HEK293 (cell line): ENCODE measurements at regions not wholly inside any gene's neighbourhood (a gene's known extent, or its start where the extent isn't known, plus 50 kb on each side); places are given as distances from the start of the nearest gene placed in this dataset.

Experiments used
- KLF16 ChIP-seq: fragments of 450-650 bp; formaldehyde crosslinking; IDR thresholded peaks from 2 replicates; pipeline ENCODE4 v1.5.1; 2017; ENCODE audit warnings: missing biosample characterization, missing genetic modification characterization
- YY1 ChIP-seq: fragments of 450-650 bp; formaldehyde crosslinking; IDR thresholded peaks from 2 replicates; pipeline ENCODE4 v1.5.1; 2018; ENCODE audit warnings: missing biosample characterization, missing genetic modification characterization
- TF ChIP-seq, protein P1 (sequence below): fragments of 450-650 bp; formaldehyde crosslinking; IDR thresholded peaks from 2 replicates; pipeline ENCODE4 v1.5.1; 2016; ENCODE audit warnings: missing biosample characterization, missing genetic modification characterization, borderline replicate concordance

DNA sequence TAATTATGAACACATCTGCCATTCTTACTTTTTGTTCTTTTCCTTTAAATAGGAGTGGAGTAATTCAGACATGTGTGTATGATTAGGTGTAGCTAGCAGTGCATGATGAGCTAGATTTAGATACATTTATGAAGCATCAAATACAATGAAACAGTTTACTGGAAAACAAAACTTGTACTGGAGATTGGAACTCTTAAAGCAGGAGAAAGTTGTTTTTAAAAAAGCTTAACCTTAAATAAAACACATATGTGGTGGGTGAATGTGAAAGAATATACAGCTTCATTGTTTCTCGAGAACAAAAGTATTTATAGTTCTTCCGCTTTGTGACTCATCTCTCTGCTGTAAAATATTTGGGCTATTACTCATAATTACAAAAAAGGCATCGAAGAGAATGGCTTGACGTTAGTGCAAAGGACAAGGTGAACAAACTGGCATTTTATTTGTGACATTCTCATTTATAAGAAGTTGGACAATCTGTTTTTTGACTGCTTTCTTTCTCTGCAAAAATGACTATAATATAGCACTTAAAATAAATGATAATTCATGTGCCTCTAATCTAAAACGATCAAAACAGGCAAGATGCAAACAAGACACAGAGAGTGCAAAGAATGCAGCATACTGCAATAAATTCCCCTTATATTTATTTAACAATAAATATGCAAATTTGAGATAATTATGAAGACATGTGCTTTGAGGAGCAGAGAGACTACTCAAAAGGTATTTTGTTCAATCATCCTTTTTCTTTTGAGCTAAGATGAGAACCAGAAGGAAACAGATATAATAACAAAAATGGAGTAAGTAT lies 478.8 kb downstream of the CETN3 start:
- no peak for TF ChIP-seq YY1 (tag by site-specific recombination)
- no peak for TF ChIP-seq KLF16 (tag by site-specific recombination)
- TF ChIP-seq, protein P1, sequence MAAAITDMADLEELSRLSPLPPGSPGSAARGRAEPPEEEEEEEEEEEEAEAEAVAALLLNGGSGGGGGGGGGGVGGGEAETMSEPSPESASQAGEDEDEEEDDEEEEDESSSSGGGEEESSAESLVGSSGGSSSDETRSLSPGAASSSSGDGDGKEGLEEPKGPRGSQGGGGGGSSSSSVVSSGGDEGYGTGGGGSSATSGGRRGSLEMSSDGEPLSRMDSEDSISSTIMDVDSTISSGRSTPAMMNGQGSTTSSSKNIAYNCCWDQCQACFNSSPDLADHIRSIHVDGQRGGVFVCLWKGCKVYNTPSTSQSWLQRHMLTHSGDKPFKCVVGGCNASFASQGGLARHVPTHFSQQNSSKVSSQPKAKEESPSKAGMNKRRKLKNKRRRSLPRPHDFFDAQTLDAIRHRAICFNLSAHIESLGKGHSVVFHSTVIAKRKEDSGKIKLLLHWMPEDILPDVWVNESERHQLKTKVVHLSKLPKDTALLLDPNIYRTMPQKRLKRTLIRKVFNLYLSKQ (tag by site-specific recombination) = no peak
